ENCODE measurements at regions not wholly inside any gene's neighbourhood (a gene's known extent, or its start where the extent isn't known, plus 50 kb on each side); places are given as distances from the start of the nearest gene placed in this dataset.

DNA sequence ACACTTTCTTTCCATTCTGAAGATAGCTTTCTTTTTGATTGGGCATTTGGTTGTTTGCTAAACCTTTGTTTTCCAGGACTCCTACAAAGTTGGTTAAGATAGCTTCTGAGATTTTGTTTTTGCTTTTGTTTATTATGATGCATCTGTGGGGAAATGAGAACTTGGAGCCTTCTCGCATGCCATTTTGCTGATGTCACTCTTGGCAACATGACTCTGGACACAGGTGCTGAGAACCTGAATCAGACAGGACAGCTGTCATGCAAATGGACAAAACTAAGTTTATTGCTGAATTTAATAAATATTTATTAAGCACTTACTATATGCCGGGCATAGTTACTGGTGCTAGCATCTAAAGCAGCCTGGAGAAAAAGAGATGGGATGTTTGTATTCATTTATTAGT, 274.1 kb downstream of the ZEB1 start:
- dilution Hi-C loops (cut with HindIII; ENCODE audit: low sequenced_read_pairs, unreplicated experiment), result no loop called here
- CTCF ChIA-PET, result no interaction called here

More for the DNA sequence above, 274.1 kb downstream of the ZEB1 start:
- H3K79me1 ChIP-seq (ENCODE audit: low read depth in 1 of 2, low read length in 2 of 2), result no peaks in the 10 kb centered on the region
- TF ChIP-seq MAZ (IDR thresholded peaks at IDR 0.05; ENCODE audit: borderline replicate concordance, low read depth, low read length), result no peak
- TF ChIP-seq, protein P1, sequence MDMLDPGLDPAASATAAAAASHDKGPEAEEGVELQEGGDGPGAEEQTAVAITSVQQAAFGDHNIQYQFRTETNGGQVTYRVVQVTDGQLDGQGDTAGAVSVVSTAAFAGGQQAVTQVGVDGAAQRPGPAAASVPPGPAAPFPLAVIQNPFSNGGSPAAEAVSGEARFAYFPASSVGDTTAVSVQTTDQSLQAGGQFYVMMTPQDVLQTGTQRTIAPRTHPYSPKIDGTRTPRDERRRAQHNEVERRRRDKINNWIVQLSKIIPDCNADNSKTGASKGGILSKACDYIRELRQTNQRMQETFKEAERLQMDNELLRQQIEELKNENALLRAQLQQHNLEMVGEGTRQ (IDR thresholded peaks at IDR 0.05; ENCODE audit: low read depth, low read length), result no peak
- TF ChIP-seq CEBPB (IDR thresholded peaks at IDR 0.05; ENCODE audit: low read depth, low read length), result no peak
- TF ChIP-seq NFE2L2 (IDR thresholded peaks at IDR 0.05; ENCODE audit: low read depth, low read length), result no peak
- TF ChIP-seq MAFK (IDR thresholded peaks at IDR 0.05; ENCODE audit: low read depth, low read length), result no peak
- TF ChIP-seq, protein P2, sequence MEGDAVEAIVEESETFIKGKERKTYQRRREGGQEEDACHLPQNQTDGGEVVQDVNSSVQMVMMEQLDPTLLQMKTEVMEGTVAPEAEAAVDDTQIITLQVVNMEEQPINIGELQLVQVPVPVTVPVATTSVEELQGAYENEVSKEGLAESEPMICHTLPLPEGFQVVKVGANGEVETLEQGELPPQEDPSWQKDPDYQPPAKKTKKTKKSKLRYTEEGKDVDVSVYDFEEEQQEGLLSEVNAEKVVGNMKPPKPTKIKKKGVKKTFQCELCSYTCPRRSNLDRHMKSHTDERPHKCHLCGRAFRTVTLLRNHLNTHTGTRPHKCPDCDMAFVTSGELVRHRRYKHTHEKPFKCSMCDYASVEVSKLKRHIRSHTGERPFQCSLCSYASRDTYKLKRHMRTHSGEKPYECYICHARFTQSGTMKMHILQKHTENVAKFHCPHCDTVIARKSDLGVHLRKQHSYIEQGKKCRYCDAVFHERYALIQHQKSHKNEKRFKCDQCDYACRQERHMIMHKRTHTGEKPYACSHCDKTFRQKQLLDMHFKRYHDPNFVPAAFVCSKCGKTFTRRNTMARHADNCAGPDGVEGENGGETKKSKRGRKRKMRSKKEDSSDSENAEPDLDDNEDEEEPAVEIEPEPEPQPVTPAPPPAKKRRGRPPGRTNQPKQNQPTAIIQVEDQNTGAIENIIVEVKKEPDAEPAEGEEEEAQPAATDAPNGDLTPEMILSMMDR (conservative IDR thresholded peaks at IDR 0.05; ENCODE audit: low read depth, low read length), result no peak
- TF ChIP-seq RAD21 (IDR thresholded peaks at IDR 0.05; ENCODE audit: low read length), result no peak
- TF ChIP-seq RFX5 (IDR thresholded peaks at IDR 0.05; ENCODE audit: low read depth, low read length), result no peak
- TF ChIP-seq BHLHE40 (IDR thresholded peaks at IDR 0.05; ENCODE audit: low read depth, low read length), result no peak
- peaks cover 2% of the 10 kb centered on the region for H3K9me3 ChIP-seq (ENCODE audit: control insufficient read depth, insufficient read depth, low read length)
- in situ Hi-C loops (cut with MboI; ENCODE audit: low sequenced_read_pairs), result no loop called here
- no peak overlapping the region for H3K27ac ChIP-seq (ENCODE audit: insufficient read depth, low read length)
- no peak overlapping the region for H2AK5ac ChIP-seq (ENCODE audit: low read depth, low read length)
- BruUV-seq (replicated peaks), result no TSS peak
- H2BK5ac ChIP-seq (ENCODE audit: low read depth, low read length, poor library complexity, severe bottlenecking), result no peak overlapping the region
- DNase-seq, result no peak
- H3K9me1 ChIP-seq (ENCODE audit: insufficient read depth, low read length), result no peaks in the 10 kb centered on the region
- no peak overlapping the region for H2BK120ac ChIP-seq (ENCODE audit: low read depth, low read length)
- no peak overlapping the region for H3K9ac ChIP-seq (ENCODE audit: low read depth, low read length)
- H3K4me3 ChIP-seq (ENCODE audit: insufficient read depth, low read depth, low read length), result no peak overlapping the region
- H4K5ac ChIP-seq (ENCODE audit: low read depth, low read length), result no peak overlapping the region
- H3K4me2 ChIP-seq (ENCODE audit: low read depth, low read length), result no peak overlapping the region
- no peaks in the 10 kb centered on the region for H3K4me1 ChIP-seq (ENCODE audit: control insufficient read depth, insufficient read depth, low read length)
- H2AFZ ChIP-seq (replicated peaks; ENCODE audit: low read length, poor library complexity), result no peak overlapping the region
- no peaks in the 10 kb centered on the region for H3K36me3 ChIP-seq (ENCODE audit: control insufficient read depth, insufficient read depth, low read length)
- no peaks in the 10 kb centered on the region for H3K27me3 ChIP-seq (ENCODE audit: control insufficient read depth, insufficient read depth, low read length)
- no peak overlapping the region for H4K91ac ChIP-seq (ENCODE audit: insufficient read depth, low read depth, low read length)
- POLR2A ChIA-PET (ENCODE audit: unreplicated experiment), result no interaction called here
- H4K20me1 ChIP-seq (ENCODE audit: insufficient read depth, low read length), result no peaks in the 10 kb centered on the region
- WGBS, 2 experiments (ENCODE audit: extremely low coverage in 2 of 2, insufficient read length in 1 of 2), result no CpG with 5 or more reads among the region's 2 CpGs
- no peak overlapping the region for H2BK20ac ChIP-seq (ENCODE audit: low read depth, low read length)
- H3K56ac ChIP-seq (ENCODE audit: extremely low read depth, insufficient read depth, low read length), result no peak overlapping the region
- no peak overlapping the region for H3K23ac ChIP-seq (ENCODE audit: low read depth, low read length)
- H2BK15ac ChIP-seq (ENCODE audit: low read depth, low read length), result no peak overlapping the region
- H3K18ac ChIP-seq (ENCODE audit: low read depth, low read length), result no peak overlapping the region
- no peak for ATAC-seq (ENCODE audit: low read depth)
- no peak overlapping the region for H2AK9ac ChIP-seq (replicated peaks; ENCODE audit: low read depth, low read length, poor library complexity)
- no peak overlapping the region for H3K14ac ChIP-seq (replicated peaks; ENCODE audit: low read depth, low read length)
- intact Hi-C loops (cut with micrococcal nuclease), result no loop called here
- no peak overlapping the region for H3K4ac ChIP-seq (ENCODE audit: low read depth, low read length)
- no peak overlapping the region for H4K8ac ChIP-seq (ENCODE audit: low read depth in 2 of 2, low read length in 2 of 2)
